ENCODE measurements at regions not wholly inside any gene's neighbourhood (a gene's known extent, or its start where the extent isn't known, plus 50 kb on each side); places are given as distances from the start of the nearest gene placed in this dataset.

DNA sequence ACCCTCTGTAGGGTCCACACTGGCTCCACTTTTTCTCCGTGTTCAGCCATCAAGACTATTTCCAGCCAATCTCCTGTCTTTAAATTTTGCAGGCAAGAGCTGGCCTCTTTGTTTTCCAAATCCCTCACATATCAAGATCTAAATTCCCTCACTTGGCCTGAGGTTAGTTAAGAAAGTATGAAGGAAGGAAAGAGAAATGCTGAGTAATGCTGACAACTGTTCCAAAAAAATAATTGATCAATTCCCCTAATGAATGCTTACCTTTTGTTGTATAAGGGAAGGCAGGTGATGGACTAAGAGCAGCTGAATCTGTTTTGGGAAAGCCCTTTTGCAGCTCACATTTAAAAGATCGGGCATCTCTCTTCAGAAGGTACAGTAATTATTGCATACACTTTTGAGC, 105.1 kb upstream of the KCNJ16 start:
- WGBS, 2 donors (ENCODE audit: low coverage in 1 of 2) = 93 to 100% methylated on average over 1 to 2 of the region's 2 CpGs
- no peak for TF ChIP-seq CTCF (IDR thresholded peaks at IDR 0.05)
- Histone ChIP-seq H3K36me3 (no peaks in the 10 kb centered on the region), H3K9me3 (peaks cover 0 to 17% (median 0%) of the 10 kb centered on the region in 3 donors), H3K4me1 (no peaks in the 10 kb centered on the region), H3K27ac (no peak overlapping the region), H3K4me3 (no peak overlapping the region), H3K27me3 (no peaks in the 10 kb centered on the region)
- ATAC-seq = no peak

DNA sequence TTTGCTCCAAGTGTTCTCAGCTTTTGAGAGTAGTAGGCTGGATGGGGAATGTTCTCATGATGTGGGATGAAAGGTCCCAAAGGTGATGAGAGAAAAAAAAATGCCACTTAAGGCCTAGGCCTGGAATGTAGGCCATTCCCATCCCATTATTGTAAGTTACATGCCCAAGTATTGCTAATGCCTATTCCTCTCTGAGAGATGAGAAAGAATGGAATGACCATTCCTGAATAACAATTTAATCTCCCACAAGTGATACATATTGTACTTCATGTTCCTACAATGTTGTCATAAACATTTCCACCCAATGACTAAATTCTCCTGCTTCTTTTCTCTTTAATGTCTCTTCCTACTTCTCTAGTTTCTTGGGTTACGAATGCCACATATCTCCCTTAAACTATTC, 102.8 kb upstream of the KCNJ16 start:
- Histone ChIP-seq H3K4me1 (no peaks in the 10 kb centered on the region), H3K4me3 (no peak overlapping the region), H3K36me3 (no peaks in the 10 kb centered on the region), H3K9me3 (peaks cover 0 to 8% (median 0%) of the 10 kb centered on the region in 3 donors), H3K27ac (no peak overlapping the region), H3K27me3 (no peaks in the 10 kb centered on the region)
- TF ChIP-seq EP300 (IDR thresholded peaks at IDR 0.05) (no peak), POLR2A (IDR thresholded peaks at IDR 0.05) (no peak), POLR2AphosphoS5 (IDR thresholded peaks at IDR 0.05) (no peak), CTCF (IDR thresholded peaks at IDR 0.05) (no peak)
- no peak for ATAC-seq
- 88 to 100% methylated on average over 1 of the region's 1 CpG for WGBS, 2 donors (ENCODE audit: low coverage in 1 of 2)

- no peak for ATAC-seq
- 96 to 100% methylated on average over 1 of the region's 1 CpG for WGBS, 2 donors (ENCODE audit: low coverage in 1 of 2)
- H3K27me3 ChIP-seq = no peaks in the 10 kb centered on the region
- TF ChIP-seq POLR2A (IDR thresholded peaks at IDR 0.05) (no peak), CTCF (IDR thresholded peaks at IDR 0.05) (no peak), POLR2AphosphoS5 (IDR thresholded peaks at IDR 0.05) (no peak), EP300 (IDR thresholded peaks at IDR 0.05) (no peak)
- H3K4me1 ChIP-seq = no peaks in the 10 kb centered on the region
- H3K9me3 ChIP-seq = peaks cover 0 to 8% (median 0%) of the 10 kb centered on the region in 3 donors
- no peaks in the 10 kb centered on the region for H3K36me3 ChIP-seq
- H3K27ac ChIP-seq = no peak overlapping the region
- no peak overlapping the region for H3K4me3 ChIP-seq
Measured at GRCh38 chr17:69975808-69976207, 99.2 kb upstream of the KCNJ16 start.

DNA sequence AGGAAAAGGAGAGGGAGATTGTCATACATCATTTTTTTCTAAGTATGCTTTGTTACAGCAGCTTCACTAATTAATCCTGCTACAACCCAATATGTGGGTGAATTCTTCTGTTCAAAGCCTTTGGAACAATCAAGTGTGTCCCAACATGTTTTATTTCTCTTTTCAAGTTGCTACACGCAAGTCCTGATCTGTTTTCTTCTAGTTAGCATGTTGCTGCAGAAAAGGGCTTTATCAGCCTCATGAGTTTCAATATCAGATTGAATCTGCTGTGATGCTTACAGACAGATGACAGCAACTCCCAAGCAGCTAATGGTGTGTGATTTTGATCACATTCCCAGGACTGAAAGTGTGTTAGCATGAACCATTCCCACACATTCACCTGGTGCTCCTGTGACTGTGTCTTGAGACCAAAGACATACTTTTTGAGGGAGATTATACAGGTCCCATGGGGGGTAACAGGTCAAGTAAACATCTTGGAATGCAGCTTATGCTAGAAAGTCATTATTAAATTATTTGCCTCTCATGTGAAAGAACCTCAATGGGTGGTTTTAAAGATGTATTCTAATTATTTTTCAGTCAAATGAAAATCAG, 96.9 kb upstream of the KCNJ16 start:
- Histone ChIP-seq H3K27me3 (no peaks in the 10 kb centered on the region), H3K9me3 (peaks cover 0 to 8% (median 0%) of the 10 kb centered on the region in 3 donors), H3K27ac (no peak overlapping the region), H3K36me3 (no peaks in the 10 kb centered on the region), H3K4me3 (no peak overlapping the region), H3K4me1 (no peaks in the 10 kb centered on the region)
- TF ChIP-seq EP300 (IDR thresholded peaks at IDR 0.05) (no peak), POLR2A (IDR thresholded peaks at IDR 0.05) (no peak), POLR2AphosphoS5 (IDR thresholded peaks at IDR 0.05) (no peak), CTCF (IDR thresholded peaks at IDR 0.05) (no peak)
- ATAC-seq = no peak
- WGBS, 2 donors (ENCODE audit: low coverage in 1 of 2) = 86% methylated on average over 1 of the region's 1 CpG; no CpG with 5 or more reads in 1 of the 2 donors

DNA sequence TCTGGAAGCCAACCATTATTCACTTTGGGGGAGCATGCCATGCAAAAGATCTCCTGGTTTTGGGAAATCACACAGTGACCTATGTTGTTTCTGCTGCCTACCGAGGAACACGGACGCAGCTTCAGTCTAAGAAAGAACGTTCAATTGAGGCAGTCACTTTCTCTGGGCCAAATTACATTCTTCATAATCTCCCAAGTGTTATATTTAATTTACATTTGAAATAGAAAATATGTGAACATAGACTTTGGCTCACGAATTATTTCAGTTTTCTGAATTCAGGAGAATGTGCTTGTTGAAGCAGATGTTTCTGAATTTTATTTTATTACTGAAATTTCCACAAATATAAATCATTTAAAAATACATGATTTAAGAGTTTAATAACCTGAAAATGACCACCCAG, 93.6 kb upstream of the KCNJ16 start:
- no peak overlapping the region for H3K4me3 ChIP-seq
- ATAC-seq = no peak
- TF ChIP-seq EP300 (IDR thresholded peaks at IDR 0.05) (no peak), CTCF (IDR thresholded peaks at IDR 0.05) (no peak), POLR2A (IDR thresholded peaks at IDR 0.05) (no peak), POLR2AphosphoS5 (IDR thresholded peaks at IDR 0.05) (no peak)
- H3K4me1 ChIP-seq = no peaks in the 10 kb centered on the region
- no peaks in the 10 kb centered on the region for H3K27me3 ChIP-seq
- no peaks in the 10 kb centered on the region for H3K9me3 ChIP-seq
- WGBS, 2 donors (ENCODE audit: low coverage in 1 of 2) = 71 to 87% methylated on average over 5 of the region's 5 CpGs
- no peak overlapping the region for H3K27ac ChIP-seq
- no peaks in the 10 kb centered on the region for H3K36me3 ChIP-seq

All from gastroesophageal sphincter (tissue), 4 donors.